Activated CD8-positive, alpha-beta memory T cell treated with anti-CD3 and anti-CD28 coated beads, Interleukin-2, amount 10 ng/mL, durations not matched to agents 7 days and 5 days (primary cell): ENCODE measurements at regions not wholly inside any gene's neighbourhood (a gene's known extent, or its start where the extent isn't known, plus 50 kb on each side); places are given as distances from the start of the nearest gene placed in this dataset.

Experiments
- ATAC-seq: fragments of 150-1000 bp; cut with Tn5 transposase; one replicate; pipeline ENCODE4 v1.10.0; 2021; ENCODE audit warnings: moderate library complexity
- CTCF ChIA-PET: fragments of 350-600 bp; sonication (Branson Sonifier 250); formaldehyde crosslinking; loops from one replicate; lab custom pipeline; 2021; ENCODE audit warnings: antibody characterized with exemption; lab: Charles Lee
- DNase-seq: peaks from one replicate; pipeline ENCODE4 v3.0.0-alpha.2; 2020
- H3K27ac Mint-ChIP-seq: one replicate; pipeline ENCODE4 v1.8.0; 2021; ENCODE audit warnings: mild to moderate bottlenecking, mixed read lengths
- H3K27me3 Mint-ChIP-seq: one replicate; pipeline ENCODE4 v1.8.0; 2021; ENCODE audit warnings: mixed read lengths
- H3K36me3 Mint-ChIP-seq: one replicate; pipeline ENCODE4 v1.8.0; 2021; ENCODE audit warnings: mild to moderate bottlenecking, mixed read lengths
- H3K4me1 Mint-ChIP-seq: one replicate; pipeline ENCODE4 v1.8.0; 2021; ENCODE audit warnings: mixed read lengths
- H3K4me3 Mint-ChIP-seq: one replicate; pipeline ENCODE4 v1.8.0; 2021; ENCODE audit warnings: mild to moderate bottlenecking, moderate library complexity, mixed read lengths
- H3K9me3 Mint-ChIP-seq: one replicate; pipeline ENCODE4 v1.8.0; 2022; ENCODE audit warnings: low read depth, mixed read lengths

DNA sequence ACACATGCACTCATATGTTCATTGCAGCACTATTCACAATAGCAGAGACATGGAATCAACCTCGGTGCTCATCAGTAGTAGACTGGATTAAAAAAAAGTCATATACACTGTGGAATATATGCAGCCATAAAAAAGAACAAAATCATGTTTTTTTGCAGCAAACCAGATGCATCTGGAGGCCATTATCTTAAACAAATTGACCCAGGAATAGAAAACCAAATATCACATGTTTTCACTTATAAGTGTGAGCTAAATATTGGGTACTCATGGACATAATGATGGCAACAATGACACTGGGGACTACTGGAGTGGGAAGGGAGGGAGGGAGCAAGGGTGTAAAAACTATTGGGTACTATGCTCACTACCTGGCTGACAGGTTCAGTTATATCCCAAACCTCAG, 792.6 kb downstream of the EPHA4 start:
- Mint-ChIP-seq H3K27me3 (no peaks in the 10 kb centered on the region), H3K4me1 (no peaks in the 10 kb centered on the region), H3K36me3 (no peaks in the 10 kb centered on the region), H3K9me3 (peaks cover 8% of the 10 kb centered on the region), H3K27ac (no peak overlapping the region), H3K4me3 (no peak overlapping the region)
- ATAC-seq (no peak), DNase-seq (no peak)
- CTCF ChIA-PET = no interaction called here

DNA sequence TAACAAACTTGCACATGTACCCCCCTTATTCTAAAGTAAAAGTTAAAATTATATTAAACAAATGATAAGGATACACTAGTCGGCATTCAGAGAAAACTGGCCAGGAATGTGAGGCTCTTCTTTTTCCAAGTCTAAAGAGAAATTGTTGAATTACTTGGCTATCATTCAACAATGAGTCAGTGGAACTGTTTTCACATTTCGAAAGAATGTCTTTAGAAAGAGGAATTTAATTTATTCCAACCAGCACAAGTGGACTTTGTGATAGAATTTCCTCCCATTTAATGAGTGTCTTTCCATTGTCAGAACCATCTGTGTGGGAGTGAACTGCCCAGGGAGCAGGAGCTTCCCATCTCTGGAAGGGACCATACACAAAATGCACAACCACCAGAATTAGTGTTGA, 792.2 kb downstream of the EPHA4 start:
- H3K9me3 Mint-ChIP-seq = peaks cover 8% of the 10 kb centered on the region
- DNase-seq (no peak), ATAC-seq (no peak)
- no peaks in the 10 kb centered on the region for H3K27me3 Mint-ChIP-seq
- no peak overlapping the region for H3K27ac Mint-ChIP-seq
- no peaks in the 10 kb centered on the region for H3K4me1 Mint-ChIP-seq
- CTCF ChIA-PET = no interaction called here
- no peaks in the 10 kb centered on the region for H3K36me3 Mint-ChIP-seq
- no peak overlapping the region for H3K4me3 Mint-ChIP-seq

DNA sequence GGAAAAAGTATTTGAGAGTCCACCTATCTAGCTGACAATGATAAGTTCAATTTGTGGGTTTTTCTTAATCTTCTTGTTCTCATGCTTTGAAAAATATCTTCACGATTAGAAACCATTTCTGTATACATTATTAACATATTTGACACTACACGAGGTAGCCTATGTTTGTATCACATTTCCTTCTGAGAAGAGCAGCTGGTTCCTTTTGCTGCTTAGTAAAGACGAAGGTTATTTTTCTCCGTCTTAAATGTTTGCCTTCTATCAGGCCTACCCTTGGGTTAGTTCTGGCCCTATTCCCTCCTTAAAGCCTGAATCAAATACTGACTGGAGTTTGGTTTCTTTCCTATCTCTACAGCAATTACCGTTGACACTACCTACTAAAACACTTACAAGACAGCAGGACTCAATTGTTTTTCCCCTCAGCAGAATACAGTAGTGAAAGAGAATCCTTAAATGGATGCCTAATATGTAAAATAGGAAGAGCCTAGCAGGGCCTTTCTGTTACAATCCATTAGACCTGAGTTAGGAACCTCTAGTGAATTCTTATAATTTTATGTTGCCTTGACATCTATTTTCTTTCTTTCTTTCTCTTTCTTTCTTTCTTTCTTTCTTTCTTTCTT, 790.4 kb downstream of the EPHA4 start:
- H3K27ac Mint-ChIP-seq = no peak overlapping the region
- no peaks in the 10 kb centered on the region for H3K36me3 Mint-ChIP-seq
- no peaks in the 10 kb centered on the region for H3K4me1 Mint-ChIP-seq
- H3K4me3 Mint-ChIP-seq = no peak overlapping the region
- peaks cover 8% of the 10 kb centered on the region for H3K9me3 Mint-ChIP-seq
- no peaks in the 10 kb centered on the region for H3K27me3 Mint-ChIP-seq
- ATAC-seq = no peak
- DNase-seq = no peak
- CTCF ChIA-PET = no interaction called here

DNA sequence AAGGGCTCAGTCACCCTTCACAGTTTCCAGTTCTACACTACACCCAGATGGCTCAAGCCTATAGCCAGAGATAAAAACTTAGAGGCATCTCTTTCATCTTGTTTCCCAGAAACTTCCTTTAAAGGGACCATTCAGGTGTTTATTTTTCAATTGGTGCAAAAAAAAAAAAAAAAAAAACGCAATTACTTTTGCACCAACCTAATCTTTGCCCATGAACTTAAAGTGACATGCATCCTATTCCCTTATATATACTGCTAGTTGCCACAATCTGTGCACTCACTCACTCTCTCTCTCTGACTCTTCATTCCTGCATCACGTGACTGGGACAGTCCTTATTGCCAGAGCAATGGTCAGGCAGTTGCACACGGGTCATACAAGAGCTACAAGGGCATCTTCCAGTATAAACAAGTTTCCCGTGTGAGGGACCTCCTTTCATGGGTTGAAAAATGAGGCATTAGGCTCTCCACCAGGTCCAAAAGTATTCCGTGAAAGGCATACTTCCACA, 789.4 kb downstream of the EPHA4 start:
- no peaks in the 10 kb centered on the region for H3K4me1 Mint-ChIP-seq
- H3K27ac Mint-ChIP-seq = no peak overlapping the region
- no peak overlapping the region for H3K4me3 Mint-ChIP-seq
- H3K27me3 Mint-ChIP-seq = no peaks in the 10 kb centered on the region
- H3K36me3 Mint-ChIP-seq = no peaks in the 10 kb centered on the region
- no peak for ATAC-seq
- no peak for DNase-seq
- CTCF ChIA-PET = no interaction called here
- peaks cover 9% of the 10 kb centered on the region for H3K9me3 Mint-ChIP-seq

DNA sequence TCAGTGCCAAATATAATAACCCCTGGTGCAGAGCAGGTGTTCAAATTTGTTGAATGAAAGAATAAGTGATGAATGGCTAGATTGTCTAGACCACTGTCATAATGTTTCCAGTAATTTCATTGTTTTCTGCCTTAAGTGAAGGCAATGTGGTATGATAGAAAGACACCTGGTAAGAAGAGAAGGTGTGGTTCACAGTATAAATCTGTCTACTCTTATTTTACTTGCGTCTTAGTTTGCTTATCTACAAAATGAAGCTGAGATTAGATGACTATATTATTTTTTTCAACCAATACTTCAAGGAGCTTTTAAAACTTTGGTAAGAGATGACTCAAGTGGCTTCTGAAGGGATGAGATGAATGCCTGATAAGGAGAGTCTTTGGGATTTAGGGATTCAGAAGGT, 788.4 kb downstream of the EPHA4 start:
- ATAC-seq (no peak), DNase-seq (no peak)
- H3K27me3 Mint-ChIP-seq = no peaks in the 10 kb centered on the region
- CTCF ChIA-PET = no interaction called here
- H3K4me3 Mint-ChIP-seq = no peak overlapping the region
- H3K36me3 Mint-ChIP-seq = no peaks in the 10 kb centered on the region
- H3K27ac Mint-ChIP-seq = no peak overlapping the region
- H3K9me3 Mint-ChIP-seq = peaks cover 4% of the 10 kb centered on the region
- H3K4me1 Mint-ChIP-seq = no peaks in the 10 kb centered on the region

DNA sequence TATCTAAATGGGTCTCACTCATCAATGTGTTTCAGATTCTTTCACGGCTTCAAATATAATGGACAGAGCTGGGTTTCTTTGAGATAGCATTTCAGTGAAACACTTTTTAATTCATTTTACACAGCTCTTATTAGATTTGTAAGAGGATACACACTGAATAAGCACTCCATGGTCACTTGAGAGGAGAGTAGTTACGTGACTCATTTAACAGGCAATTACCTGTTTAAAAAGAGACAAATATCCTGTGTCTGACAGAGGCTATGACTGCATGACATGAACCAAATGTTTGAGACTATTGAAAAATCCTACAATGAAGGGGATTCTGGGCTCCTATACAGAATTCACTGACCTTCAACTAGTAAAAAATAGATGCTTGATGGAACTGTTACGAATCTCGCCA, 786.9 kb downstream of the EPHA4 start:
- no peak for DNase-seq
- ATAC-seq = no peak
- Mint-ChIP-seq H3K27me3 (no peaks in the 10 kb centered on the region), H3K36me3 (no peaks in the 10 kb centered on the region), H3K9me3 (peaks cover 4% of the 10 kb centered on the region), H3K4me3 (no peak overlapping the region), H3K27ac (no peak overlapping the region), H3K4me1 (no peaks in the 10 kb centered on the region)
- CTCF ChIA-PET = no interaction called here

DNA sequence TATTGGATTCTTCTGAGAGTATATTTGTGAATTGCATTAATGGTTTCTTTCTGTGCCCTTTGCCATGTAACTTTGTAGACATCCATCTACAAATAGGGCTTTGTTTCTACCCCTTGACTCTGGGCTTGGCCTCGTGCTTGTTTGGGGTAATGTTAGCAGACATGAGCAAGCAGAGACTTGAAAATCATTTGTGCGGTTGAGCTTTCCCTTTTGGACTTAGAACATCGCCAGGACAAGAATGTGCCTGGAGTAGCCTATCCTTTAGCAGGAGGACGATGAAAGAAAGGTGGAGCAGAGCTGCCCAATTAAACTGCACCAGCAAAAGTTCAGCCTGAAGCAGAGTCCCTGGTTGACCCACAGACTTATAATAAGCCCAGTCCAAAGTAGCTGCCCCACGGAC, 785.9 kb downstream of the EPHA4 start:
- DNase-seq = no peak
- CTCF ChIA-PET = no interaction called here
- H3K4me1 Mint-ChIP-seq = no peaks in the 10 kb centered on the region

DNA sequence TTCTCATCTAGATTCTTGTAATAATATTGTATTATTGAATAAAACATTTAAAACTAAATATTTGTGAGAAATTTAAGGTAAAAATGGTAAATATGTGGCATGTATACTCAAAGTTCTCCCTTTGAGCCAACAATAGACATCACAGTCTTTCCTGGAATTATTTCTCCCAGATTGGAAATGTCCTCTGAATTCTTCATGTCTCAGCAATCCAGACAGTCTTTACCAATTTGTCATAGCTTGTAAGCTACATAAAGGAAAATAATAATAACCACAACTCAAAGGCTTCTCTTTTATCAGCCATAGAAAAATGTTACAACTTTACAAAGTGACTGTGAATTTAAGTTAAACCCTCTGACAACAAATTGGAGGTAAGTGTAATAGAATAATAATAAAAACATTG, 784.9 kb downstream of the EPHA4 start:
- ATAC-seq (no peak), DNase-seq (no peak)
- Mint-ChIP-seq H3K4me1 (no peaks in the 10 kb centered on the region), H3K4me3 (no peak overlapping the region), H3K9me3 (peaks cover 4% of the 10 kb centered on the region), H3K36me3 (no peaks in the 10 kb centered on the region), H3K27me3 (no peaks in the 10 kb centered on the region), H3K27ac (no peak overlapping the region)
- CTCF ChIA-PET = no interaction called here

More for the DNA sequence above, 785.9 kb downstream of the EPHA4 start:
- Mint-ChIP-seq H3K9me3 (peaks cover 4% of the 10 kb centered on the region), H3K36me3 (no peaks in the 10 kb centered on the region), H3K27me3 (no peaks in the 10 kb centered on the region), H3K4me3 (no peak overlapping the region), H3K27ac (no peak overlapping the region)
- no peak for ATAC-seq

DNA sequence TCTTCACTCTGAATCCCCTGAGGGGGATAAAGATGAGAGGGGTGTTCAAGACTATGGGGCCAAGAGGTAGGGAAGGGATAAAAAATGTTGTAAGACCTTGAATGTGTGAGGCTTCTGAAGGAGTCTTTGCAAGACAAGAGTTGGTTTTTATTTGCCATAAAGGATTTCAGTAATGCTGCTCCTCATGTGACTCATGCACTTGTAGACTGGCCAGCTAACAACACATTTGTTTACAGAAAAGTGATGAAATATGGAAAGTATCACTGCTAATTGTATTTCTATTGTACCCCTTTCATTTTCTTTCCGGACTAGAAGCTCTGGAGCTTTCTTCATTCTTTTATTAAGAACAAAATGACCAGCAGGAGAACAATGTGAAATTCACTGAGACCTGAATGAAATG, 782.1 kb downstream of the EPHA4 start:
- Mint-ChIP-seq H3K4me1 (no peaks in the 10 kb centered on the region), H3K9me3 (peaks cover 2% of the 10 kb centered on the region), H3K27me3 (no peaks in the 10 kb centered on the region), H3K4me3 (no peak overlapping the region), H3K36me3 (no peaks in the 10 kb centered on the region), H3K27ac (no peak overlapping the region)
- DNase-seq (no peak), ATAC-seq (no peak)
- CTCF ChIA-PET = no interaction called here

DNA sequence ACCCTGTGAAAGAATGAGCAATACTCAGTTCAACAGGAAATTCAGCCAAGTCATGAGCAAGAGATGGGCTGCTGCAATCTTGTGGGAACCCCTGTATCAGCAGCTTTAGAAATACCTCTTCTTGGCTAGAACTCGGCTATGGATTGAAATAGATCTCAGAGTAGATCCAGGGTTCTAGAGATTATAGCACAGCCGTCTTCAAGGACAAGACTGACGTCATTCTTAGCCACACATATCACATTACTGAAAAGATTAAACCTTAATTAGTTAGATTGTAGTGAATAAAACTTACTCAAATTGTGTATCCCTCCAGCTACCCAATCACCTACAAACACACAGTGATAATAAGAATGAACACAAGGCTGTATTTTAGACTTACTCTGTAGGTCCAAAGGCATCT, 776.4 kb downstream of the EPHA4 start:
- no peak for DNase-seq

DNA sequence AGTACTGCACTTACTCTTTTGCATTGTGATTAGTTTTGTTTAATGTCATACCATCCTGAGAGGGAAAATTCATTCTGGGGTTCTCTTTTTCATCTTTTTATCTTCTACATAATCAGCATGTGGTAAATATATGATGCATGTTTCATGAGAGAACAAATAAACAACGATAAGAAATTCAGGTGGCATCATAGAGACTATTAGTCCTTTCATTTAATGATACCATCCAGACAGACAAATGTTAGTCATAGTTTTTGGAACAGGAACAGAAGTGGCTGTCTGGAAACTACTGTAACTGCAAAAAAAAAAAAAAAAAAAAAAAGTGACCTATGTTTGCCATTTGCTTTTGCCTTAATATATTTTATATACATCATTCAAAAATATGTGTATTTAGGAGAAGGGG, 761.0 kb downstream of the EPHA4 start:
- Mint-ChIP-seq H3K36me3 (no peaks in the 10 kb centered on the region), H3K4me3 (no peak overlapping the region), H3K27ac (no peak overlapping the region), H3K9me3 (no peaks in the 10 kb centered on the region), H3K4me1 (no peaks in the 10 kb centered on the region), H3K27me3 (no peaks in the 10 kb centered on the region)
- DNase-seq (no peak), ATAC-seq (no peak)
- CTCF ChIA-PET = no interaction called here

More for the DNA sequence above, 776.4 kb downstream of the EPHA4 start:
- no peaks in the 10 kb centered on the region for H3K9me3 Mint-ChIP-seq
- H3K27ac Mint-ChIP-seq = no peak overlapping the region
- H3K4me1 Mint-ChIP-seq = no peaks in the 10 kb centered on the region
- no peak for ATAC-seq
- CTCF ChIA-PET = no interaction called here
- no peaks in the 10 kb centered on the region for H3K27me3 Mint-ChIP-seq
- no peak overlapping the region for H3K4me3 Mint-ChIP-seq
- H3K36me3 Mint-ChIP-seq = no peaks in the 10 kb centered on the region

DNA sequence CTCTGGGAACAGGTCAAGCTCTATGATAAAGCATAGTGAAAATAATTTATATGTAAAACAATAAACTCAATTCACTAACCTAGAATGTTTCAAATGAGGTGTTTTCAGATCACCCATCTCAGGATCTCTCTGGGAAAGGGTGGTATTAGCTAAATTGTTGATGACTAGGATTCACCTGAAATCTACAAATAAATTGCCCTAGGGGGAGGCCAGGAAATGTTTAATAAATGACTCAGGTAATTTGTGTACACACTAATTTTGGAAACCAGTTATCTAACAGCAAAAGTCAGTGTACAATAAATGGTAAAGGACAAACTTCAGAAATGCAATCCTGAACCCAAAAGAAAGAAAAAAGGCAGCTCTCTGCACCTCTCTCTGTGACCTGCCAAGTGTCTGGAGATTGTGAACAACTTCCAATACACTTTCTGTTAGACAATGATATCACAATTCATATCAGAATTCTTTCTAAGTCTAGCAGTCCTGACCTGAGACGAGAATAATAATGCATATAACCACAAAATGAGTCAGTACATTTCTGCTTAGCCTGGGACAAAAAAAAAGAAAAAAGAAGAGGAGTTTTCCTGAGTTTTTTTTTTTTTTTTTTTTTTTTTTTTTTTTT, 760.0 kb downstream of the EPHA4 start:
- H3K27ac Mint-ChIP-seq = no peak overlapping the region
- DNase-seq (no peak), ATAC-seq (no peak)
- no peak overlapping the region for H3K4me3 Mint-ChIP-seq
- no peaks in the 10 kb centered on the region for H3K9me3 Mint-ChIP-seq
- H3K27me3 Mint-ChIP-seq = no peaks in the 10 kb centered on the region
- CTCF ChIA-PET = no interaction called here
- no peaks in the 10 kb centered on the region for H3K36me3 Mint-ChIP-seq
- H3K4me1 Mint-ChIP-seq = no peaks in the 10 kb centered on the region

DNA sequence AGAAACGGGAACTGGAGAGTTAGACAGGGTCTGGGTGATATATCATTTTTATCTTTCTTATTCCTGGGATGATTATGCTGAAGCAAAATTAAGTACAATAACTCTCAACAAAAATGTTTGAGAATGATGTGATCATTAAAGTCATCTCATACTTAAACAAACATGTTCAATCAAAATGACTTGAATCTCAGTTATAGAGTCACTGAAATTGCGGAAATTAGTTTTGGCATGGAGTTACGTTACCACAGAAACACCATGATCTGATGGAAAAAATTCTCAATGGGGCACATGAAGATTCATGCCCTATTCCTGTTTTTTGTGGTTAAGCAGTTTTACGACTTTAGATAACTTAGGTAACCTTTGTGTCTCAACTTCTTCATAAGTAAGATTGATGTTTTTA, 757.7 kb downstream of the EPHA4 start:
- DNase-seq (no peak), ATAC-seq (no peak)
- no peak overlapping the region for H3K4me3 Mint-ChIP-seq
- CTCF ChIA-PET = no interaction called here
- no peaks in the 10 kb centered on the region for H3K36me3 Mint-ChIP-seq
- H3K27me3 Mint-ChIP-seq = no peaks in the 10 kb centered on the region
- H3K9me3 Mint-ChIP-seq = no peaks in the 10 kb centered on the region
- no peak overlapping the region for H3K27ac Mint-ChIP-seq
- no peaks in the 10 kb centered on the region for H3K4me1 Mint-ChIP-seq

DNA sequence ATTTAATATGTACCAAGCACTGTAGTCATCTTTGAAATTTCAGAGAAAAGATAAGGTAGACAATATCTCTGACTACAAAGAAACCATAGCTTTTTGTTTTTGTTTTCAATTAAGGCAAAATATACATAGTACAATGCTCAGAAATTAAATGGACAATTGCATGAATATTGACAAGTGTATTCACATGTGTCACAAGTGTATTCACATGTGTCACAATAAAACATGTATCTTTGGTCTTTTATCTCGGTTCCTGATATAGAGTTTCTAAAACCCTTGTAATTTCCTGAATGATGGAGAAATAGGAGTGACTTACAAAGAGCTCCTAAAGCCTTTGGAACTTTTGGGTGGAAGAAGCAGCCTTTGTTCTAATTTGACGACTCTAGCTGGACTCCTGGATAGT, 756.4 kb downstream of the EPHA4 start:
- Mint-ChIP-seq H3K4me1 (no peaks in the 10 kb centered on the region), H3K27ac (no peak overlapping the region), H3K9me3 (no peaks in the 10 kb centered on the region), H3K27me3 (no peaks in the 10 kb centered on the region), H3K36me3 (no peaks in the 10 kb centered on the region), H3K4me3 (no peak overlapping the region)
- CTCF ChIA-PET = interaction anchor here (0.6 kb wide), 1 partner anchor 1490 kb away, joined by 3 read pairs; no protein-coding TSS in a partner anchor
- DNase-seq = no peak
- no peak for ATAC-seq
